K562 (cell line): ENCODE measurements at regions not wholly inside any gene's neighbourhood (a gene's known extent, or its start where the extent isn't known, plus 50 kb on each side); places are given as distances from the start of the nearest gene placed in this dataset.

Experiments used
- BHLHE40 ChIP-seq: IDR thresholded peaks from 2 replicates; pipeline ENCODE4 v1.6.1; 2011; ENCODE audit warnings: low read length, improper control_type of control experiment
- CBX5 ChIP-seq: IDR thresholded peaks from 2 replicates; pipeline ENCODE4 v1.6.1; 2014; ENCODE audit warnings: low read depth, borderline replicate concordance
- ETV1 ChIP-seq: fragments of 450-650 bp; conservative IDR thresholded peaks from 2 replicates; pipeline ENCODE4 v1.6.1; 2016; ENCODE audit warnings: missing genetic modification characterization, control low read depth, low read depth, missing compliant biosample characterization

DNA sequence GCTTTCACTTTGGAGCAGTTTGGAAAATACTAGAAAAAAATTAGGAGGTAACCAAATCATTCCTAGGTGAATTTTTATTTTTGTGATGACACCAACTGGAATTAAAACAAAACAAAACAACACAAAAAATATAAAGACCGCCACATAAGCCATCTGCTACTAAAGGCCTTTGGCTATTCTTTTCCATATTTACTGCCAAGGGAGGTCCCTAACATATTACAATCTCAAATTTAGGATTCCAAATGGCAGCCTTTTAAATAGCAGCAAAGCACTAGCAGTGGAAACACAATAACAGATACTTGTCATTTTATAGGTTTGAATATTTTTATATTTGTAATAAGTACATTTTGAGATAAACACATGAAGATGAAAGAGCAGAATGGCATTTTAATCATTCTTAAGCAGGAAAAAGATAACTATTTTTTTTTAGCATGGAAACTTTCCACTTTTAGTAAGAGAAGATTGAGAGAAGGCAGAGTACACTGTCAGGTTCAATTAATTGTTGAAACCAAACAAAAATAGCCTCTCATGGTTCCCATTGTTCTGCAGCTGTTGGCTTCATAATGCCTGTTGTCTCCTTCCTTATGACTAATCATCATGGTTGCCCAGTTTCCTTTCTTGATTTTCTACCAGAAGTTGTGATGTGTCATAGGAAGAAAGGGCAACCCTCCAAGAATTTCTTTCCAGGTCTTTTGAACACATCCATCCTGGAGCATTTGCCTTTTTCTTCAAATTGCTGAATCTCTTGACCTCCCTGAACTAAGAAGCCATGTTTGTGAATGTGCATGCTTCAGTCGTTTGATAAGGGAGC, 219.0 kb upstream of the EMCN start:
- no peak for TF ChIP-seq BHLHE40
- no peak for TF ChIP-seq ETV1 (tag)
- no peak for TF ChIP-seq CBX5
